ENCODE measurements at regions not wholly inside any gene's neighbourhood (a gene's known extent, or its start where the extent isn't known, plus 50 kb on each side); places are given as distances from the start of the nearest gene placed in this dataset.

DNA sequence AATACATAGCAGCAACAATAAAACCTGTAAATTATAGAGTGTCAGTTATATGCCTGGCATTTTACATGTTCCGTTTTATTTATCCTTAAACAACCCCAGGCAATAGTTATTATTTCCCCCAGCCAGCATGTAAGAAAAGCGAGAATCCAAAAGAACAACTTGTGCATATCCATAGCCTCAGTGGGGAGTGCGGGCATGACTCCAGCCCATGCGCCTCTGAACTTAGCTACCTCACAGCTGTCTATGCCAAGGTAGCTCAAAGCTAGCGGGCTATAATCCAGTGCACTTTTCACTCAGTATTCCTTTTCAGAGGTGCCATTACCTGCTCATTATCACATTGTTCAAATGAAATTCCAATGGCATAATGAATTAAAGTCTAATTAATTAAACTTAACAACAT, 257.3 kb upstream of the EDNRA start:
- H3K9me3 ChIP-seq (ENCODE audit: insufficient read depth, low read length): no peaks in the 10 kb centered on the region
- H3K4me2 ChIP-seq (ENCODE audit: low read depth, low read length, poor library complexity, severe bottlenecking): no peak overlapping the region
- H3K36me3 ChIP-seq (ENCODE audit: low read length): no peaks in the 10 kb centered on the region
- H3K27me3 ChIP-seq (ENCODE audit: low read length): no peaks in the 10 kb centered on the region
- no peaks in the 10 kb centered on the region for H3K79me2 ChIP-seq (ENCODE audit: insufficient read depth, low read length)
- no peak overlapping the region for H3K9ac ChIP-seq (ENCODE audit: low read length)
- H3K9me2 ChIP-seq (replicated peaks; ENCODE audit: insufficient read depth, low read length): no peaks in the 10 kb centered on the region
- no peak overlapping the region for H3K4me3 ChIP-seq (ENCODE audit: insufficient read depth, low read length, poor library complexity, severe bottlenecking)
- H3K27ac ChIP-seq (ENCODE audit: low read depth, low read length): no peak overlapping the region
- no peak for TF ChIP-seq EZH2phosphoT487 (conservative IDR thresholded peaks at IDR 0.05; ENCODE audit: low read length)
- TF ChIP-seq, protein P1, sequence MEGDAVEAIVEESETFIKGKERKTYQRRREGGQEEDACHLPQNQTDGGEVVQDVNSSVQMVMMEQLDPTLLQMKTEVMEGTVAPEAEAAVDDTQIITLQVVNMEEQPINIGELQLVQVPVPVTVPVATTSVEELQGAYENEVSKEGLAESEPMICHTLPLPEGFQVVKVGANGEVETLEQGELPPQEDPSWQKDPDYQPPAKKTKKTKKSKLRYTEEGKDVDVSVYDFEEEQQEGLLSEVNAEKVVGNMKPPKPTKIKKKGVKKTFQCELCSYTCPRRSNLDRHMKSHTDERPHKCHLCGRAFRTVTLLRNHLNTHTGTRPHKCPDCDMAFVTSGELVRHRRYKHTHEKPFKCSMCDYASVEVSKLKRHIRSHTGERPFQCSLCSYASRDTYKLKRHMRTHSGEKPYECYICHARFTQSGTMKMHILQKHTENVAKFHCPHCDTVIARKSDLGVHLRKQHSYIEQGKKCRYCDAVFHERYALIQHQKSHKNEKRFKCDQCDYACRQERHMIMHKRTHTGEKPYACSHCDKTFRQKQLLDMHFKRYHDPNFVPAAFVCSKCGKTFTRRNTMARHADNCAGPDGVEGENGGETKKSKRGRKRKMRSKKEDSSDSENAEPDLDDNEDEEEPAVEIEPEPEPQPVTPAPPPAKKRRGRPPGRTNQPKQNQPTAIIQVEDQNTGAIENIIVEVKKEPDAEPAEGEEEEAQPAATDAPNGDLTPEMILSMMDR (IDR thresholded peaks at IDR 0.05; ENCODE audit: insufficient read depth, low read length, poor library complexity, severe bottlenecking): no peak
- H4K20me1 ChIP-seq (ENCODE audit: low read depth, low read length): 0 out of 2 replicates have a peak, but pooled peaks cover 2% of the 10 kb centered on the region
- no peak overlapping the region for H2AFZ ChIP-seq (ENCODE audit: low read depth, low read length, severe bottlenecking)
- no peaks in the 10 kb centered on the region for H3F3A ChIP-seq (ENCODE audit: insufficient read depth)

DNA sequence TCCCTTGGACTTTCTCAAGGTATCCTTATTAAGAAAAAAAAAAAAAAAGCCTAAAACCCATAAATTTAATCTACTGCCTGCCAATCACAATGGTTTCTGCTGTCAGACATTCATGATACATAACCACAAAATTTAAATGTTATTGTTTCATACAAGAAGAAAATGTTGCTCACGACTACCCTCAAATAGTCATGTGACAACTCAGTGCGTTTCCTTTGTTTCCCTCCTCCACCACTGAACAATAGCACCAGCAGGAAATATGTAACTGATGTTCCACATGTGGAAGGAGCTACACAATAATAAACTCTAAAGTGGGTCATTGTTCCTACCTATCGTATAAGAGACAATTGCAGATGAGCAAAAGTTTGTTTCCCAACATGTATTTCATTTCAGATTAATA, 244.1 kb upstream of the EDNRA start:
- no peak overlapping the region for H2AFZ ChIP-seq (ENCODE audit: low read depth, low read length, severe bottlenecking)
- no peak overlapping the region for H3K27ac ChIP-seq (ENCODE audit: low read depth, low read length)
- H3K27me3 ChIP-seq (ENCODE audit: low read length): no peaks in the 10 kb centered on the region
- H4K20me1 ChIP-seq (ENCODE audit: low read depth, low read length): no peaks in the 10 kb centered on the region
- no peaks in the 10 kb centered on the region for H3K9me2 ChIP-seq (replicated peaks; ENCODE audit: insufficient read depth, low read length)
- H3K4me3 ChIP-seq (ENCODE audit: insufficient read depth, low read length, poor library complexity, severe bottlenecking): no peak overlapping the region
- no peak overlapping the region for H3K4me2 ChIP-seq (ENCODE audit: low read depth, low read length, poor library complexity, severe bottlenecking)
- H3K79me2 ChIP-seq (ENCODE audit: insufficient read depth, low read length): no peaks in the 10 kb centered on the region
- TF ChIP-seq EZH2phosphoT487 (conservative IDR thresholded peaks at IDR 0.05; ENCODE audit: low read length): no peak
- TF ChIP-seq, protein P1 (IDR thresholded peaks at IDR 0.05; ENCODE audit: insufficient read depth, low read length, poor library complexity, severe bottlenecking): no peak
- H3K9ac ChIP-seq (ENCODE audit: low read length): no peak overlapping the region
- no peaks in the 10 kb centered on the region for H3K36me3 ChIP-seq (ENCODE audit: low read length)
- no peaks in the 10 kb centered on the region for H3F3A ChIP-seq (ENCODE audit: insufficient read depth)
- H3K9me3 ChIP-seq (ENCODE audit: insufficient read depth, low read length): no peaks in the 10 kb centered on the region

DNA sequence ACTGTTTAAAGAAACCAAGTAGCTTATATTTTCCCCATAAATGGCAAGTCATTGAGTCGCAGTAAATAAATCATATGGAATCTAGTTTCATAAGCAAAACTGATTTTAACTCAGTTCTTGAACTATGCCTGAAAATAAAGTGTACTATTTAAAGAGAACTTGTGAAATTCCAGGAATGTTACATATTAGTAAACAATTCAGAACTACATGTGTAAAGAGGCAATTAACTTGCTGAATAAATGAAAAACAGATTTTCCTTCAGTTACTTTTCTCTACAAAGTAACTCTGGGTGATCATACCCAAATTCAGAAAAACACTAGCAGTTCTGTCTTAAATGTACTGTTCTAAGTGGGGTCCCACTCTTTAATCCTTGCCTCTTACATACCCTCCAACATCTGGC, 236.1 kb upstream of the EDNRA start:
- no peaks in the 10 kb centered on the region for H3K9me3 ChIP-seq (ENCODE audit: insufficient read depth, low read length)
- H3K36me3 ChIP-seq (ENCODE audit: low read length): no peaks in the 10 kb centered on the region
- H3K27ac ChIP-seq (ENCODE audit: low read depth, low read length): no peak overlapping the region
- H3K9me2 ChIP-seq (replicated peaks; ENCODE audit: insufficient read depth, low read length): no peaks in the 10 kb centered on the region
- no peak for TF ChIP-seq EZH2phosphoT487 (conservative IDR thresholded peaks at IDR 0.05; ENCODE audit: low read length)
- TF ChIP-seq, protein P1 (IDR thresholded peaks at IDR 0.05; ENCODE audit: insufficient read depth, low read length, poor library complexity, severe bottlenecking): no peak
- no peak overlapping the region for H3K9ac ChIP-seq (ENCODE audit: low read length)
- no peak overlapping the region for H2AFZ ChIP-seq (ENCODE audit: low read depth, low read length, severe bottlenecking)
- no peaks in the 10 kb centered on the region for H4K20me1 ChIP-seq (ENCODE audit: low read depth, low read length)
- H3F3A ChIP-seq (ENCODE audit: insufficient read depth): no peaks in the 10 kb centered on the region
- no peak overlapping the region for H3K4me2 ChIP-seq (ENCODE audit: low read depth, low read length, poor library complexity, severe bottlenecking)
- no peak overlapping the region for H3K4me3 ChIP-seq (ENCODE audit: insufficient read depth, low read length, poor library complexity, severe bottlenecking)
- no peaks in the 10 kb centered on the region for H3K79me2 ChIP-seq (ENCODE audit: insufficient read depth, low read length)
- H3K27me3 ChIP-seq (ENCODE audit: low read length): no peaks in the 10 kb centered on the region

All from SU-DHL-6 (cell line).